ENCODE measurements at regions not wholly inside any gene's neighbourhood (a gene's known extent, or its start where the extent isn't known, plus 50 kb on each side); places are given as distances from the start of the nearest gene placed in this dataset.

DNA sequence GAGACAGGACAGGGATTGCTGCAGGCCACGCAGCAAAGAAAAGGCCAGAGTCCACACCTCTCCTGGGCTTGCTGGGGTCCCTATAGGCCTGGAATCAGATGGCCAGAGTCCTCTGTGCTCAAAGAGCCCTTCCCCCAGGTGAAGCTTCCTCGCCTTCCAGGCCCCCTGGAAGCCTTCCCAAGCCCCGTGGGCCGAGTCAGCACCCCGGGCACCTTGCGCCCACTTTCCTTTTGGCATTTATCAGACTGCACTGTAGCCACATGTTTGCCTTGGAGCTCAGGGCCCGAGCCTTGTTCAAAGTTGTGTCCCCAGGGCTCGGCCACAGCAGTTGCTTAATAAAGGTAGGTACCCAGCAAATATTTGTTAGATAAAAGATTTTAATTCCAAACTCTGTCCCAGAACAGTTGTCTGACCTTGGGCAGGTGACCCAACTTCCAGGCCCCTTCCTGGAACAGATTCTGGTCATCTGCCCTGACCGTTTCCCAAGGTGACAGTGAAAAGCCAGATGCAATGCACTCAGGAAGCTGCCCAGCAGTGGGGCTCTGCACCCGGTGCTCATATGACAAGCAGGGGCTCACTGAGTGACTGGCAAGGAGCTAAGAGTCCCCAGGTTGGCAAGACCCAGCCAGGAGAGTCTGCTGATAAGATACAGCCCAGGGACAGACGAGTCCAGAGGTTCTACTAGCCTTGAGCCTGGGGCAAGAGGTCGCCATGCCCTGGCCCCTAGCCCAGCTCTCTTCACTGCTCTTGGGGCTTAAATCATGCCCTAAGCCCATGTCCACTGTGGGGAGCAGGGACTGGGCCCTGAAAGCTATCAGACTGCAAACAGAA lies 81.2 kb downstream of the PITPNM2 start:
- Histone ChIP-seq H3K36me3 (ENCODE audit: insufficient read depth, low read length) (no peaks in the 10 kb centered on the region), H3K27ac (ENCODE audit: low read depth, low read length) (no peak overlapping the region), H3K27me3 (ENCODE audit: insufficient read depth, low read length) (no peaks in the 10 kb centered on the region), H2AFZ (ENCODE audit: low read length, unreplicated experiment) (no peak overlapping the region), H3K79me2 (ENCODE audit: control insufficient read depth, insufficient read depth, low read length, unreplicated experiment) (peaks cover 3% of the 10 kb centered on the region), H3K4me1 (ENCODE audit: control insufficient read depth, insufficient read depth, low read length, unreplicated experiment) (peaks cover 8% of the 10 kb centered on the region), H3K4me3 (ENCODE audit: low read depth, low read length) (no peak overlapping the region)

DNA sequence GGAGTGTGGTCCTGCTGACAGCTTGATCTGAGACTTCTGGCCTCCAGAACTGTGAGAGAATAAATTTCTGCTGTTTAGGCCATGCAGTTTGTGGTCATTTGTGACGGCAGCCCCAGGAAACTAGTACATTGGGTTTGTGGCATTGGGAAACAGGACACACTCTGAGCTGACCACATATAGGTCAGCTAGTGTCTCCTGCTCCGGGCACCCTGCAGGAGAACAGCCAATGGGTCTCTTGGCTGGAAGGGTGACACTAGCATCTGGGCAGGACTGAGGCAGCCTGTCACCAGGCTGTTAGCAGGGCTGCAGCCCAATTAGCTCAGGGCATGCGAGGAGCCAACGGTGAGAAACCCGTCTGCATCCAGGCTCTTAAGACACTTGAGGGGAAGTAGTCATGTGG lies 83.2 kb downstream of the PITPNM2 start:
- Histone ChIP-seq H3K79me2 (ENCODE audit: control insufficient read depth, insufficient read depth, low read length, unreplicated experiment) (peaks cover 9% of the 10 kb centered on the region), H3K4me3 (ENCODE audit: low read depth, low read length) (no peak overlapping the region), H3K27ac (ENCODE audit: low read depth, low read length) (no peak overlapping the region)

DNA sequence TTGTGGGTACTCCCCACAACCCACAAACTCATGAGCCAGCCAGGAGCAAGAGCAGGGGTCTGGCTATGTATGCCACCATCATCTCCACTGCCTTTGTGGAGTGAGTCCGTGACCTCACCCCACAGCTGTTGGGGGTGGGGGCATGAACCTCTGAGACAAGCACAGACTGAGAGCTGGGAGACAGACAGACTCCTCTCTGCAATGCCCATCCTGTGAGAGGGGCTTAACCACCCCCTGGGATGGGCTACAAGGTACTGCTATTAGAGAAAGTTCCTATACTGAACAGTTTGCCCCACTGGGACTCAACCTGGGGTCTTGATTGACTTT lies 84.5 kb downstream of the PITPNM2 start:
- Histone ChIP-seq H3K4me3 (ENCODE audit: low read depth, low read length) (no peak overlapping the region), H3K36me3 (ENCODE audit: insufficient read depth, low read length) (no peaks in the 10 kb centered on the region), H3K4me1 (ENCODE audit: control insufficient read depth, insufficient read depth, low read length, unreplicated experiment) (peaks cover 31% of the 10 kb centered on the region), H3K79me2 (ENCODE audit: control insufficient read depth, insufficient read depth, low read length, unreplicated experiment) (peaks cover 9% of the 10 kb centered on the region), H2AFZ (ENCODE audit: low read length, unreplicated experiment) (no peak overlapping the region), H3K27me3 (ENCODE audit: insufficient read depth, low read length) (no peaks in the 10 kb centered on the region), H3K27ac (ENCODE audit: low read depth, low read length) (no peak overlapping the region)

More for the DNA sequence above, 83.2 kb downstream of the PITPNM2 start:
- Histone ChIP-seq H2AFZ (ENCODE audit: low read length, unreplicated experiment) (no peak overlapping the region), H3K27me3 (ENCODE audit: insufficient read depth, low read length) (no peaks in the 10 kb centered on the region), H3K4me1 (ENCODE audit: control insufficient read depth, insufficient read depth, low read length, unreplicated experiment) (peaks cover 22% of the 10 kb centered on the region), H3K36me3 (ENCODE audit: insufficient read depth, low read length) (no peaks in the 10 kb centered on the region)

DNA sequence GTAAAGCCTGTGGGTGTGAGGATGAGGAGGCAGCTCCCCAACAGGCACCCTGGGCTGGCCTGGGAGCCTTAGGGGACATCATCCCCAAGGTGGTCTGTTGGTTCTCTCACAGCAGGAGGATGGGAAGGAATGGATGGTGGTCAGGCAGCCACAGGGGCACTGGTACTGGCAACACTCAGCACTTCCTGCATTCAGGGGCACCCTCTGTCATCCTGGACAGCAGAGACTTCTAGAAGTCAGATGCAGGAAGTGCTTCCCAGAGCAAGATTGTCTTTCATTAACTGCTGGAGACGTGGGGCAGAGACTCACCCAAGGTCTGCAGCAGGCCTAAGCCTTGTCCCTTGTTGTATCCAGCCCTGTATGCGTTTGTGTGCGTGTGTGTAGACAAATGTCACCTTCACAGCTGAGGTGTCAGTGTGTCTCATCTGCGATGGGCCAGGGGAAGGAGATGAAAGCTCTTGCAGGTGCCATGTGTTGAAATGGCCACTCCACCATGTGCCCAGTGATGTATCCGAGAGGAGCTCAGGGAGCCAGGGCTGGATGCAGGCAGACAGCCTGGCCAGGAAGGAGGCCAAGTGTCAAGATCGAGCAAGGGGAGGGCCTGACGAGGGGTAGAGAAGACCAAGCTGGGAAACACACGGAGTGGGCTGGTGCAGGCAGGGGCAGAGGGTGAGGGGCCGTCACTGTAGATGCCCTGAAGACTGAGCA lies 85.1 kb downstream of the PITPNM2 start:
- Histone ChIP-seq H3K4me3 (ENCODE audit: low read depth, low read length) (no peak overlapping the region), H3K36me3 (ENCODE audit: insufficient read depth, low read length) (no peaks in the 10 kb centered on the region), H3K79me2 (ENCODE audit: control insufficient read depth, insufficient read depth, low read length, unreplicated experiment) (peaks cover 9% of the 10 kb centered on the region), H2AFZ (ENCODE audit: low read length, unreplicated experiment) (no peak overlapping the region), H3K27ac (ENCODE audit: low read depth, low read length) (no peak overlapping the region), H3K4me1 (ENCODE audit: control insufficient read depth, insufficient read depth, low read length, unreplicated experiment) (peaks cover 32% of the 10 kb centered on the region), H3K27me3 (ENCODE audit: insufficient read depth, low read length) (no peaks in the 10 kb centered on the region)

DNA sequence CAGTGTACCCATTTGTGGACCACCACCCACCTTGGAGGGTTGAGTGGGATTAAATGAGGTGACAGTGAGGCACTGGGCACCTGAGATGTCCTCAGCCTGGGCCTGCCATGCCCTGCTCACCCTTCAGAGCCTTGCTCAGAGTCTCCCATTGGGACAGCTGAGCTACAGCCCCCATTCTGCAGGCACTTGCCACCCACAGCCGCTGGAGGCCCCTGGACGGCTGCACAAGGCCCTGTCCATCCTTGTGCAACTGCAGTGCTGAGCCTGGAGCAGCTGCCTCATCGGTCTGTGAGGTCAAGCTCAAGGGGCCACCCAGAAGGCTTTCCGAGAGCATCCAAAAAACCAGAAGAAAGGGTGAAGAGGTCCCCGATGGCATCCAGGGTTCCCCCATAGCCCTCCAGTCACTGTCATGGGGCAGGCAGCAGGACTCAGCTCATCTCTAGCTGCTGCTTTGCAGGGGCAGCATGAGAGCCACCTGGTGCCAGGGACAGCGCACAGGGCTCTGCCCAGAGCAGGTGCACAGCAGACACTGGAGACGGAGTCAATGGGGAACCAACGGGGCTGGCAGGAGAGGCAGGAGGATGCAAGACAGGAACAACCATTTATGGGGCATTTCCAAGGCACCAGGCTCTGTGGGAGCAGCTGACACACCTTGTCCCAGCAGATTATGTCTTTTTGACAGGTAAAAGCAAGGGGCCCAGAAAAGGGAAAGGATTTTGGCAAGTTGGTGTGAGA lies 84.6 kb downstream of the ARL6IP4 start:
- Histone ChIP-seq H2AFZ (ENCODE audit: low read length, unreplicated experiment) (no peak overlapping the region), H3K36me3 (ENCODE audit: insufficient read depth, low read length) (no peaks in the 10 kb centered on the region), H3K27me3 (ENCODE audit: insufficient read depth, low read length) (no peaks in the 10 kb centered on the region), H3K4me1 (ENCODE audit: control insufficient read depth, insufficient read depth, low read length, unreplicated experiment) (peaks cover 24% of the 10 kb centered on the region), H3K27ac (ENCODE audit: low read depth, low read length) (no peak overlapping the region), H3K4me3 (ENCODE audit: low read depth, low read length) (no peak overlapping the region), H3K79me2 (ENCODE audit: control insufficient read depth, insufficient read depth, low read length, unreplicated experiment) (peaks cover 9% of the 10 kb centered on the region)

DNA sequence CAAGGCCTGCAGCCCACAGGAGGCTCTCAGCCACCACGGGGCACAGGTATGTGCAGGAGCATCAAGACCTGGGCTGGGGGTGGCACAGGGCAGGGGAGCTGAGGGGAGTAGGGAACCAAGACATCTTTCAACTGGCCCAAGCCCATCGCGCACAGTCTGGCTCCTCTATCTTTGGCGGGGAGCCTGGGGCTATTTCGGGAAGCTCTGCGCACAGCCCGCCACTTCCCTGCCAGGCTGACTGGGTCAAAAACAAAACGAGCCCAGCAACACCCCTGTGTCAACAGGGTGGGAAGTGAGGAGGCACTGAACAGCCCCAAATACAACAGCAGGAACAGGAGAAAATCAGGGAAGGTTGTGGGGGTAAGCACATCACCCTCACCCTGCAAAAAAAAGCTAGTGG lies 83.9 kb downstream of the ARL6IP4 start:
- H3K79me2 ChIP-seq (ENCODE audit: control insufficient read depth, insufficient read depth, low read length, unreplicated experiment), result peaks cover 9% of the 10 kb centered on the region
- H2AFZ ChIP-seq (ENCODE audit: low read length, unreplicated experiment), result no peak overlapping the region
- H3K27me3 ChIP-seq (ENCODE audit: insufficient read depth, low read length), result no peaks in the 10 kb centered on the region
- H3K27ac ChIP-seq (ENCODE audit: low read depth, low read length), result no peak overlapping the region
- peaks cover 24% of the 10 kb centered on the region for H3K4me1 ChIP-seq (ENCODE audit: control insufficient read depth, insufficient read depth, low read length, unreplicated experiment)
- H3K36me3 ChIP-seq (ENCODE audit: insufficient read depth, low read length), result no peaks in the 10 kb centered on the region
- H3K4me3 ChIP-seq (ENCODE audit: low read depth, low read length), result no peak overlapping the region

DNA sequence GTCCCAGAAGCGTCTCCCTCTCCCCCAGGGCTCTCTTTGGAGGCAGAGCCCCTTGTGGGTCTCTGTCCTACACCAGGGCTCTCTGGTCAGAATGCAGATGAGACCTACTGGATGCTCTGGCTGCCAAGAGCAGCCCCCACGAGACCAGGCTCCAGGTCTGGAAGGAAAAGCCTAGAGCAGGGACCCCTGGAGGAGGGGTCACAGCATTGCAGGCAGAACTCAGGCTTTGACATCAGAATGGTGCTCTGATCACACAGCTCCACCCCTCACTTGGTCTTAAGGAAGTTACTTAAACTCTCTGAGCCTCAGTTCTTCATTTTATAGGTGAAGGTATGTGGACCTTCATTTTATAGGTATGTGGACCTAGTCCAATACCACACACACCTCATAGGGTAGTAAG lies 83.1 kb downstream of the ARL6IP4 start:
- Histone ChIP-seq H3K4me3 (ENCODE audit: low read depth, low read length) (no peak overlapping the region), H3K27ac (ENCODE audit: low read depth, low read length) (peak overlapping the region; percentile 15; the same call in 1 of the 2 replicates), H3K79me2 (ENCODE audit: control insufficient read depth, insufficient read depth, low read length, unreplicated experiment) (peaks cover 9% of the 10 kb centered on the region), H2AFZ (ENCODE audit: low read length, unreplicated experiment) (no peak overlapping the region), H3K27me3 (ENCODE audit: insufficient read depth, low read length) (no peaks in the 10 kb centered on the region), H3K36me3 (ENCODE audit: insufficient read depth, low read length) (no peaks in the 10 kb centered on the region), H3K4me1 (ENCODE audit: control insufficient read depth, insufficient read depth, low read length, unreplicated experiment) (peaks cover 24% of the 10 kb centered on the region)

DNA sequence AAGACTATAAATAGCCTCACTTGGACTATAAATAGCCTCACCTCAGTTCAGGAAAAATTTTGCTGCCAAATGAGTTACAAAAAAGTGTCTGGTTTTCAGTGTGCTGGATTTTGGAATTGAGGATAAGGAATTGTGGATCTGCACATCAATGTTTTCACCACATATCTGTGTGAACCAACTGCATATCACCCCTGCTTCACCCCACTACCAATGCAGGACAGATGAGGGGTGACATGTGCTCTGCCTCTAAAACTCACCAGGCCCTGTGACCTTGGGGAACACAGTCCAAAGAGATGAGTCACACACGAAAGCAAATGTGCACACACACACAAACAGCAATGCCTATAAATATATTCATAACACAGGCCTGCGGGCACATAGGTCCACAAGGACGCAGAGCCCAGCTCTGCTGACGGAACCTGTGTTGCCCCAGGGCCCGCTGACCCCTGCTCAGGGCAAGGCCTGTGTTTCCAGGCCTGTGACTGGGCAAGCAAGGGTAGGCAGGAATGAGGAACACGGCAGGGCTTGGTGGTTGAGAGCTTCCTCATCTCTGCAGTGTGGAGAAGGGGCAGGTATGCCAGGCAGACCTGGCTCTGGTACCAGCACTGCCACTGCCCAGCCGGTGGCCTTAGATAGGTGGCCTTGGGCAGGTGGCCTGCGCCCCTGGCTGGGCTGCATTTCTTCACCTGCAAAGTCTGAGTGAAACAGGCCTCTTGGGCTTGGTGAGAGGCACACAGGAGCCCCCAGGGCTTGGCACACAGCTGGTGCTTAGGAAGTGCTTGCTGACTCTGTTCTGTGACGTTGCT lies 82.4 kb downstream of the ARL6IP4 start:
- peak overlapping the region; percentile 15; the same call in 1 of the 2 replicates for H3K27ac ChIP-seq (ENCODE audit: low read depth, low read length)
- H3K4me1 ChIP-seq (ENCODE audit: control insufficient read depth, insufficient read depth, low read length, unreplicated experiment), result peaks cover 24% of the 10 kb centered on the region
- H3K4me3 ChIP-seq (ENCODE audit: low read depth, low read length), result no peak overlapping the region
- H3K79me2 ChIP-seq (ENCODE audit: control insufficient read depth, insufficient read depth, low read length, unreplicated experiment), result peaks cover 9% of the 10 kb centered on the region
- no peak overlapping the region for H2AFZ ChIP-seq (ENCODE audit: low read length, unreplicated experiment)
- no peaks in the 10 kb centered on the region for H3K27me3 ChIP-seq (ENCODE audit: insufficient read depth, low read length)
- H3K36me3 ChIP-seq (ENCODE audit: insufficient read depth, low read length), result no peaks in the 10 kb centered on the region

DNA sequence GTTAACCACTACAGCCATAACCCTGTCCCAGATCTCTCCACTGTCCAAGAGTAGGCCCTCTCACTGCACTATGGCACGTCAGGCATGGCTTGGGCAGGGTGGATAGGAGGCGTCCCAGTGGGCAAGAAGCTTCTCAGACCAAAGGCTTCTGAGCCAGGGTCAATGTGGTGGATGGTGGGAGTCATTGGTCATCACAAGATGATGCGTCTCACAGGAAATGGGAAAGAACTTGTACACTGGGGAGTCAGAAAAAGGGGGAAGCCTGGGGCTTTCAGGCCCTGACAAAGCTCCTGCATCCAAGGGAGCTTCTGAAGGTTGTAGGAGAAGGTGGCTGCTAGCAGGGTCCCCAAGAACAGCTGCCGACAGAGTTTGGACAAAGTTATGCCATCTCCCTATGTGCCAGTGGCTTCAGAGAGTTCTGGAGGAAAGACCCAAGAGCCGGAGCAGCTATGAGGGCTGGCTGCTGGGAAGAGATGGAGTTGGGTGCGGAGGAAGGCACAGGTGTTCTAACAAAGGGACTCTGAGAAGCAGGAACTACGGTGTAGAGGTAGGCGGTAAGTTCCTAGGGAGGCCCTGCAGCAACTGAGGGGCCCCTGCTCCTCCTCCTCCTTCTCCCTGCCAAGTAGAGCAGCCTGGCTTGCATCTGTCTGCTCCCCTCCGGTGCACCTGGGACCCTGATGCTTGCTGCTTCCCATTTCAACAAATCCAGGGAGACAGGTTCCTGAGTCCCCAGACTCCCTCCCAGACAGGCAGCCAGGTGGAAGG lies 81.1 kb downstream of the ARL6IP4 start:
- Histone ChIP-seq H3K27me3 (ENCODE audit: insufficient read depth, low read length) (no peaks in the 10 kb centered on the region), H2AFZ (ENCODE audit: low read length, unreplicated experiment) (no peak overlapping the region), H3K4me1 (ENCODE audit: control insufficient read depth, insufficient read depth, low read length, unreplicated experiment) (peaks cover 24% of the 10 kb centered on the region), H3K27ac (ENCODE audit: low read depth, low read length) (no peak overlapping the region), H3K36me3 (ENCODE audit: insufficient read depth, low read length) (no peaks in the 10 kb centered on the region), H3K4me3 (ENCODE audit: low read depth, low read length) (no peak overlapping the region), H3K79me2 (ENCODE audit: control insufficient read depth, insufficient read depth, low read length, unreplicated experiment) (peaks cover 9% of the 10 kb centered on the region)
